ENCODE measurements at regions not wholly inside any gene's neighbourhood (a gene's known extent, or its start where the extent isn't known, plus 50 kb on each side); places are given as distances from the start of the nearest gene placed in this dataset.

DNA sequence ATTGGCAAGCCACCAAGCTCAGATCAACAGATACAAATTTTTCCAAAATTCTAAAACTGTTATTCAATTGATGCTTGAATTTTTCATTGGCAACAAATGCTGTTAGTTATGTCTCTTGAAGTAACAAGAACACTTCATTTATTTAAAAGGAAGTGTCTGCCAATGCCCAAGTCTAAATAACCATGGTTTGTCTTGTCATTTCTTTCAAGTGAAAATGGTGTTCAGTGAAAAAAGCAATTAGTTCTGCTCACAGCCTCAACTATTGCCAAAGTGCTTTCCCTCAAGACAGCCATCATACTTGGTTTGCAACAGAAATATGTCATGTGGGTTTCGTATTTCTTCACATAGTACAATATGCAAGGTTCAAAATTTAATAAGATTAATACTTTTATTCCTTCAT, 312.6 kb upstream of the LMCD1 start:
- intact Hi-C loops (cut with DNase I) = no loop called here
- no peak for ATAC-seq
- TF ChIP-seq, protein P1, sequence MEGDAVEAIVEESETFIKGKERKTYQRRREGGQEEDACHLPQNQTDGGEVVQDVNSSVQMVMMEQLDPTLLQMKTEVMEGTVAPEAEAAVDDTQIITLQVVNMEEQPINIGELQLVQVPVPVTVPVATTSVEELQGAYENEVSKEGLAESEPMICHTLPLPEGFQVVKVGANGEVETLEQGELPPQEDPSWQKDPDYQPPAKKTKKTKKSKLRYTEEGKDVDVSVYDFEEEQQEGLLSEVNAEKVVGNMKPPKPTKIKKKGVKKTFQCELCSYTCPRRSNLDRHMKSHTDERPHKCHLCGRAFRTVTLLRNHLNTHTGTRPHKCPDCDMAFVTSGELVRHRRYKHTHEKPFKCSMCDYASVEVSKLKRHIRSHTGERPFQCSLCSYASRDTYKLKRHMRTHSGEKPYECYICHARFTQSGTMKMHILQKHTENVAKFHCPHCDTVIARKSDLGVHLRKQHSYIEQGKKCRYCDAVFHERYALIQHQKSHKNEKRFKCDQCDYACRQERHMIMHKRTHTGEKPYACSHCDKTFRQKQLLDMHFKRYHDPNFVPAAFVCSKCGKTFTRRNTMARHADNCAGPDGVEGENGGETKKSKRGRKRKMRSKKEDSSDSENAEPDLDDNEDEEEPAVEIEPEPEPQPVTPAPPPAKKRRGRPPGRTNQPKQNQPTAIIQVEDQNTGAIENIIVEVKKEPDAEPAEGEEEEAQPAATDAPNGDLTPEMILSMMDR (IDR thresholded peaks at IDR 0.05) = no peak
- H3K27ac ChIP-seq = no peak overlapping the region
- no peaks in the 10 kb centered on the region for H3K9me3 ChIP-seq
- no peaks in the 10 kb centered on the region for H3K36me3 ChIP-seq
- DNase-seq = no peak
- H3K27me3 ChIP-seq = no peaks in the 10 kb centered on the region
- no peaks in the 10 kb centered on the region for H3K4me1 ChIP-seq
- no peak overlapping the region for H3K4me3 ChIP-seq

DNA sequence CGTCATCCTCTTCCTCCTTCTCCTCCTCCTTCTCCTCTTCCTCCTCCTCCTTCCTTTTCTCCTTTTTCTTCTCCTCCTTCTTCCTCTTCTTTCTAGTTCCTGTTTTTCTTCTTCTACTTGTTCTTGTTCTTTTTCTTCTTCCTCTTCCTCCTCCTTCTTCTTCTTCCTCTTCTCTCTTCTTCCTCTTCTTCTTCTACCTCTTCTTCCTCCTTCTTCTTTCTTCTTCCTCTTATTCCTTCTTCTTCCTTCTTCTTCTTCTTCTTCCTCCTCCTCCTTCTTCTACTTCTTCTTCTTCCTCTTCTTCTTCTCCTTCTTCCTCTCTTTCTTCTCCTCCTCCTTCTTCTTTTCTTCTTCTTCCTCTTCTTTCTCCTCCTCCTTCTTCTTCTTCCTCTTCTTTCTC, 310.2 kb upstream of the LMCD1 start:
- Histone ChIP-seq H3K36me3 (no peaks in the 10 kb centered on the region), H3K27me3 (no peaks in the 10 kb centered on the region), H3K4me1 (no peaks in the 10 kb centered on the region), H3K9me3 (no peaks in the 10 kb centered on the region), H3K4me3 (no peak overlapping the region), H3K27ac (no peak overlapping the region)
- intact Hi-C loops (cut with DNase I) = no loop called here
- DNase-seq (no peak), ATAC-seq (no peak)
- TF ChIP-seq, protein P1 (IDR thresholded peaks at IDR 0.05) = no peak

DNA sequence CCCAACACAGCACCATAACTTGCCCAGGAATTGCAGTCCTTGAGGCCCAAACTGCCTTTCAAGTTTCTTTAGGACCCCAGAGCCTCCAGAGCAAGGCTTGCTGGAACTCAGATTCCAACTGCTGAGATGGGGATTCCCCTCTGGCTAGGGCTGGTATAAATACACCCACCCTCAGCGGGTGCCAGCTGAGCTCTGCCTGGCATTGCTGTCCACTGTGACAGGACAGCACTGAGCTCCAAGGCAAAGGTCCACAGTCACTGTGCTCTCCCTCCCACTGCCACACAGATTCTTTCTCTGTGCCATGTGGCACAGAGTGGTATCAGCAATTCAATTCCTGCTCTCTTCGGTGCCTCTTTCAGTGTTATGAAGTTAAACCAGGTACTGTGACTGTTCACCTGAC, 304.2 kb upstream of the LMCD1 start:
- TF ChIP-seq, protein P1 (IDR thresholded peaks at IDR 0.05) = no peak
- H3K27ac ChIP-seq = no peak overlapping the region
- no peaks in the 10 kb centered on the region for H3K27me3 ChIP-seq
- no peaks in the 10 kb centered on the region for H3K9me3 ChIP-seq
- H3K4me1 ChIP-seq = no peaks in the 10 kb centered on the region
- ATAC-seq (no peak), DNase-seq (no peak)
- H3K36me3 ChIP-seq = no peaks in the 10 kb centered on the region
- no peak overlapping the region for H3K4me3 ChIP-seq
- intact Hi-C loops (cut with DNase I) = no loop called here

DNA sequence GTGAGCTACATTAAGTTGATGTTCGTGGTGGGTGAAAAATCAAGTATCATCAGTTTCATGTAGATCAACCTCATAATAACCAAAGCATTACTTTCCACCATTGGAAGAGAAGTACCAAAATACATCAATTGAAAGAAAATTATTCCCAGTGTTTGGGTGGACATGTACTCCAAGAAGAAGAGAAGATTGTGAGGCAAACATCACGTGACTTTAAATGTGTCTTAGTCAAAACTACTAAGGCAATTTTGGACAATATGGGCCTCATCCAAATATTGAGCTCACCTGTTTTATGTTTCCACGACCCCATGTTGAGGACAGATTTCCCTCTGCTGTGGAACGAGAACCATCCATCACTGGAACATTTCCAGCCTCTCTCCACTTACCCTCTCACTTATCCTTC, 303.0 kb upstream of the LMCD1 start:
- Histone ChIP-seq H3K36me3 (no peaks in the 10 kb centered on the region), H3K27ac (no peak overlapping the region), H3K27me3 (no peaks in the 10 kb centered on the region), H3K4me3 (no peak overlapping the region), H3K4me1 (no peaks in the 10 kb centered on the region), H3K9me3 (no peaks in the 10 kb centered on the region)
- TF ChIP-seq, protein P1 (IDR thresholded peaks at IDR 0.05) = no peak
- no peak for ATAC-seq
- DNase-seq = no peak
- intact Hi-C loops (cut with DNase I) = no loop called here

DNA sequence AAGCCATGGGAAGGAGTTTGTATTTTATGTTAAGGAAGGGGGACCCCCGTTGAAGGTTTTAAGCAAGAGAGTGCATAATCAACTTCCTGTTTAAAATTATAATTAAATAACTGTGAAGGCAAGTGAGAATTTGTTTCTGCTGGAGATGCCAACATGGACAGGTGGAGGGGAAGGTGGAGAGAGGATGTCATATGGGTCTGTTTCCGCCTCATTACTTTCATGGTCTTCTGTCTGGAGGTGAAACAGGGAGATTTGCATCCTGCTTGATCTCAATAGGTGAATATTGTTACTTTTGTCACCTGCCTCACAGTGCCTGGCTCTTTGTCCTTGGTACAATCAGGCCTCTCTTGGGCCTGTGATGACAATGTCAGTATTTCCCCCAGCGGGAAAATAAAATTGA, 300.6 kb upstream of the LMCD1 start:
- DNase-seq (no peak), ATAC-seq (no peak)
- no peaks in the 10 kb centered on the region for H3K36me3 ChIP-seq
- no peak overlapping the region for H3K4me3 ChIP-seq
- H3K9me3 ChIP-seq = no peaks in the 10 kb centered on the region
- intact Hi-C loops (cut with DNase I) = no loop called here
- H3K4me1 ChIP-seq = no peaks in the 10 kb centered on the region
- no peak overlapping the region for H3K27ac ChIP-seq
- TF ChIP-seq, protein P1 (IDR thresholded peaks at IDR 0.05) = no peak
- H3K27me3 ChIP-seq = no peaks in the 10 kb centered on the region

DNA sequence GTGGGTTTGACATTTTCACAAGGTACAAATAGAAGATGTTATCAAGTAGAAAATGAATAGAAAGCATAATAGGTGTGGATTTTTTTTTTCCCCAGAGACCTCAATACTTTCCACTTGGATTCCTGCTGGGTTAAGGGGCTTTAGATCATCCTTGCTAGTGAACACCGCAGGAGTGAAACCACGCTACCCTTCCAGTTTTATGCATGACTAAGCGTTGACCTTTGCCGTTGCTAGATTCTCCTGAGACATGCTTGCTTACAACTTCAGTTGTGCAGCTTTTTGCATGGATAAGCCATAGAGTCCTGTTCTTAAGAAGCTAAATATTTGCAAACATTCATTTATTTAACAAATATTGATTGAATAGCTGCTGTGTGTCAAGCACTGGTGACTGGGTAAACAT, 299.7 kb upstream of the LMCD1 start:
- ATAC-seq (no peak), DNase-seq (no peak)
- Histone ChIP-seq H3K27ac (no peak overlapping the region), H3K4me1 (no peaks in the 10 kb centered on the region), H3K9me3 (no peaks in the 10 kb centered on the region), H3K4me3 (no peak overlapping the region), H3K36me3 (no peaks in the 10 kb centered on the region), H3K27me3 (no peaks in the 10 kb centered on the region)
- TF ChIP-seq, protein P1 (IDR thresholded peaks at IDR 0.05) = no peak
- intact Hi-C loops (cut with DNase I) = no loop called here

All from upper lobe of right lung (tissue), 1 donor.